ENCODE measurements at regions not wholly inside any gene's neighbourhood (a gene's known extent, or its start where the extent isn't known, plus 50 kb on each side); places are given as distances from the start of the nearest gene placed in this dataset.

DNA sequence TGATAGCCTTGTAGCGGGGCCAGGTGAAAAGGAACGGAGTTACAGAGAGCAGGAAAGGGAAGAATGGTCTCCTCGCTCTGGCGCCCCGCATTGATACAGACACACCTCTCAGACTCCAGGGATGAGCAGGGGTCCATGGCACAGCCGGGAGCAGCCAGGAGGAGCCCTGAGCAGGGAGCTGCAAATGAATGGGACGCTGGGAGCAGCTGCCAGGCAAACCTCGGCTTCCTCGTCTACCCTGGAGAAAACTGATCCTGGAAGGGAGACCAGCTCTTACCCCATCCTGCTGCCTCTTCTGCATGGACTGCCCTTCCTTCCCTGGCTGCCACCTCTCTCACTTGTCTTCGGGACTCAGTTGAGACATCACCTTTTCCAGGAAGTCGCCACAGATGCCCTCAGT lies 97.3 kb upstream of the MAFB start:
- TF ChIP-seq, protein P1, sequence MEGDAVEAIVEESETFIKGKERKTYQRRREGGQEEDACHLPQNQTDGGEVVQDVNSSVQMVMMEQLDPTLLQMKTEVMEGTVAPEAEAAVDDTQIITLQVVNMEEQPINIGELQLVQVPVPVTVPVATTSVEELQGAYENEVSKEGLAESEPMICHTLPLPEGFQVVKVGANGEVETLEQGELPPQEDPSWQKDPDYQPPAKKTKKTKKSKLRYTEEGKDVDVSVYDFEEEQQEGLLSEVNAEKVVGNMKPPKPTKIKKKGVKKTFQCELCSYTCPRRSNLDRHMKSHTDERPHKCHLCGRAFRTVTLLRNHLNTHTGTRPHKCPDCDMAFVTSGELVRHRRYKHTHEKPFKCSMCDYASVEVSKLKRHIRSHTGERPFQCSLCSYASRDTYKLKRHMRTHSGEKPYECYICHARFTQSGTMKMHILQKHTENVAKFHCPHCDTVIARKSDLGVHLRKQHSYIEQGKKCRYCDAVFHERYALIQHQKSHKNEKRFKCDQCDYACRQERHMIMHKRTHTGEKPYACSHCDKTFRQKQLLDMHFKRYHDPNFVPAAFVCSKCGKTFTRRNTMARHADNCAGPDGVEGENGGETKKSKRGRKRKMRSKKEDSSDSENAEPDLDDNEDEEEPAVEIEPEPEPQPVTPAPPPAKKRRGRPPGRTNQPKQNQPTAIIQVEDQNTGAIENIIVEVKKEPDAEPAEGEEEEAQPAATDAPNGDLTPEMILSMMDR (IDR thresholded peaks at IDR 0.05; ENCODE audit: low read depth, low read length, poor library complexity, severe bottlenecking) = no peak
- no peak for TF ChIP-seq EZH2phosphoT487 (IDR thresholded peaks at IDR 0.05; ENCODE audit: borderline replicate concordance, low read length)
